ENCODE measurements at regions not wholly inside any gene's neighbourhood (a gene's known extent, or its start where the extent isn't known, plus 50 kb on each side); places are given as distances from the start of the nearest gene placed in this dataset.

DNA sequence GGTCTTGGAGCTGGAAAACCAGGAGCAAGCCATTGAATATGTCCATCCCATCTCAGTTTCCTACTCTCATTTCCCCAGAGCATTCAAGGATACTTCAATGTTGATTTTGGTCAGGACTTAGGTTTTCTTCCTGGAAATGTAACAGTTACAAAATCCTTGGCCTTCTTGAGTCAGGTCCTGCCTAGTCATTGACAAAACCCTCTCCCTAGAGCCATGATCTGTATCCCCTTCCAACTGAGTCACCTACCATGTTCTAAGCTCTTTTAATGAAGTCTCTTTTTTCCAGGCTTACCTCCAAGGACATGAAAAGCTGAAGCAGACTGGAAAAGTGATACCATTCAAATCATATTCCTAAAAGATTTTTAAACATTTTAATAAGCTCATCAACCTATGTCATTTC is 549.2 kb downstream of the GALC start:
- peaks cover 3% of the 10 kb centered on the region for H3K4me1 ChIP-seq (ENCODE audit: control insufficient read depth, insufficient read depth, low read length)
- H3K9ac ChIP-seq (ENCODE audit: extremely low read depth, low read length, poor library complexity, severe bottlenecking), result no peak overlapping the region
- no peak for TF ChIP-seq CTCF (conservative IDR thresholded peaks at IDR 0.05)
- no peak overlapping the region for H3K27ac ChIP-seq (ENCODE audit: low read depth, low read length)
- no peak overlapping the region for H3K4me3 Mint-ChIP-seq
- no peaks in the 10 kb centered on the region for H3K36me3 ChIP-seq (ENCODE audit: control insufficient read depth, insufficient read depth, low read length)
- no peaks in the 10 kb centered on the region for H3K9me3 ChIP-seq (ENCODE audit: control insufficient read depth, low read length)
- H3K4me3 ChIP-seq (ENCODE audit: low read length), result no peak overlapping the region
- H3K27me3 Mint-ChIP-seq (ENCODE audit: insufficient read depth), result no peaks in the 10 kb centered on the region
- H3K27ac Mint-ChIP-seq, result no peak overlapping the region
- no peaks in the 10 kb centered on the region for H3K27me3 ChIP-seq (ENCODE audit: control insufficient read depth, insufficient read depth, low read length, poor library complexity, severe bottlenecking)
- H3K4me1 Mint-ChIP-seq, result peaks cover 7% of the 10 kb centered on the region
- H3K9me3 Mint-ChIP-seq, result no peaks in the 10 kb centered on the region
- DNase-seq, result no peak
- H3K36me3 Mint-ChIP-seq (ENCODE audit: low read depth), result no peaks in the 10 kb centered on the region

- 89 to 90% methylated on average over 1 of the region's 1 CpG for WGBS, 2 experiments (ENCODE audit: insufficient coverage in 1 of 2, insufficient read length in 1 of 2)
- H3K4me3 Mint-ChIP-seq, result no peak overlapping the region
These were observed 549.9 kb downstream of the GALC start for GRCh38 chr14:87443039-87443438.

DNA sequence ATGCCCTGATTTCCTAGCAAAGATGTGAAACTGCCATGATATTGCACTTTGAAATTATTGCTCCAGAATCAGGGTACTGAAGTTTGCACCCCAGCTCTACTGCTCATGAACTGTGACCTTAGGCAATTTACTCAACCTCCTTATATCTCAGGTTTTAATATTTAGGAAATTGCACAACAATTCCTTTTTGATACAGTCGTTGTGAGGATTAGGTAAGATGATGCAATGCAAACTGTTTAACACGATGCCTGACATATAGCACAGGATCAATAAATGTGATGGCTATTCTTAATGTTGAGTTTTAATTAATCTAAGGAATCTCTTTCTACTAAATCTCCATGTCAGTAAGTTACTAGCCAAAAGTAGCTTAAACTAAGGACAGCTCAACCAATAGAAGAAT is 555.8 kb downstream of the GALC start:
- Mint-ChIP-seq H3K4me3 (no peak overlapping the region), H3K9me3 (no peaks in the 10 kb centered on the region), H3K27ac (peak overlapping the region; percentile 30), H3K27me3 (ENCODE audit: insufficient read depth) (no peaks in the 10 kb centered on the region), H3K36me3 (ENCODE audit: low read depth) (peaks cover 8% of the 10 kb centered on the region), H3K4me1 (peaks cover 37% of the 10 kb centered on the region)
- WGBS, 2 experiments (ENCODE audit: insufficient coverage in 1 of 2, insufficient read length in 1 of 2), result 100% methylated on average over 2 of the region's 2 CpGs
- peaks cover 7% of the 10 kb centered on the region for H3K36me3 ChIP-seq (ENCODE audit: control insufficient read depth, insufficient read depth, low read length)
- H3K4me3 ChIP-seq (ENCODE audit: low read length), result no peak overlapping the region
- H3K27ac ChIP-seq (ENCODE audit: low read depth, low read length), result no peak overlapping the region
- no peak for DNase-seq
- H3K9me3 ChIP-seq (ENCODE audit: control insufficient read depth, low read length), result peaks cover 22% of the 10 kb centered on the region
- no peak for TF ChIP-seq CTCF (conservative IDR thresholded peaks at IDR 0.05)
- peaks cover 7% of the 10 kb centered on the region for H3K4me1 ChIP-seq (ENCODE audit: control insufficient read depth, insufficient read depth, low read length)
- H3K9ac ChIP-seq (ENCODE audit: extremely low read depth, low read length, poor library complexity, severe bottlenecking), result no peak overlapping the region
- H3K27me3 ChIP-seq (ENCODE audit: control insufficient read depth, insufficient read depth, low read length, poor library complexity, severe bottlenecking), result no peaks in the 10 kb centered on the region

More at GRCh38 chr14:87443039-87443438, 549.9 kb downstream of the GALC start:
- H3K4me1 ChIP-seq (ENCODE audit: control insufficient read depth, insufficient read depth, low read length), result peaks cover 3% of the 10 kb centered on the region
- no peaks in the 10 kb centered on the region for H3K9me3 Mint-ChIP-seq
- no peaks in the 10 kb centered on the region for H3K36me3 ChIP-seq (ENCODE audit: control insufficient read depth, insufficient read depth, low read length)
- H3K27me3 ChIP-seq (ENCODE audit: control insufficient read depth, insufficient read depth, low read length, poor library complexity, severe bottlenecking), result no peaks in the 10 kb centered on the region
- no peak for DNase-seq
- no peak for TF ChIP-seq CTCF (conservative IDR thresholded peaks at IDR 0.05)
- H3K27ac Mint-ChIP-seq, result no peak overlapping the region
- H3K36me3 Mint-ChIP-seq (ENCODE audit: low read depth), result no peaks in the 10 kb centered on the region
- no peaks in the 10 kb centered on the region for H3K27me3 Mint-ChIP-seq (ENCODE audit: insufficient read depth)
- no peak overlapping the region for H3K9ac ChIP-seq (ENCODE audit: extremely low read depth, low read length, poor library complexity, severe bottlenecking)
- no peak overlapping the region for H3K27ac ChIP-seq (ENCODE audit: low read depth, low read length)
- H3K4me3 ChIP-seq (ENCODE audit: low read length), result no peak overlapping the region
- H3K4me1 Mint-ChIP-seq, result peaks cover 12% of the 10 kb centered on the region
- no peaks in the 10 kb centered on the region for H3K9me3 ChIP-seq (ENCODE audit: control insufficient read depth, low read length)

Data from endodermal cell (in vitro differentiated cells).